GM21786 (cell line): ENCODE measurements at regions not wholly inside any gene's neighbourhood (a gene's known extent, or its start where the extent isn't known, plus 50 kb on each side); places are given as distances from the start of the nearest gene placed in this dataset.
"Not testable (repeated sequence)": the region's sequence is repeated elsewhere in the genome, so short reads cannot be mapped to it uniquely, and the experiment has no call there.

Source experiments
- ATAC-seq: cut with Tn5 transposase; IDR thresholded peaks from one replicate; pipeline ENCODE4 v1.9.1; 2021; ENCODE audit not compliant: unreplicated experiment

DNA sequence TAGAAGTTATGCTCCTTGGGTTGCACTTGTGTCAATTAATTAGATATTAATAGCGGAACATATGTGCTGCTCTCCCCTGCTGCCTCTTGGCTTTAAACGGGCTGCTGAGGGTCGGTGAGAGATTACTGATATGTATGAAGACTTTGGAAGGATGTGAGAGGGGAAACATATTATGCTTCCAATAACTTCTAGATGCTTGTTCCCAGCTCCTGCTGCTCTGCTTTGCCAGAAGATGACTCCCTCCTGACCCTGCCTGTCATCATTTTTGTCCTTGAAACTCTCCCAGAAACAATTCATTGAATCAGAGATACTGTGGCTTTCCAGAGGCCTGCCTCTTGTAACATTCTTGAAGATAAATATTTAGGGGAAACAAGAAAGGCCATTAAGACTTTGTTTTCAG, 300.1 kb upstream of the STXBP6 start:
- no peak for ATAC-seq

DNA sequence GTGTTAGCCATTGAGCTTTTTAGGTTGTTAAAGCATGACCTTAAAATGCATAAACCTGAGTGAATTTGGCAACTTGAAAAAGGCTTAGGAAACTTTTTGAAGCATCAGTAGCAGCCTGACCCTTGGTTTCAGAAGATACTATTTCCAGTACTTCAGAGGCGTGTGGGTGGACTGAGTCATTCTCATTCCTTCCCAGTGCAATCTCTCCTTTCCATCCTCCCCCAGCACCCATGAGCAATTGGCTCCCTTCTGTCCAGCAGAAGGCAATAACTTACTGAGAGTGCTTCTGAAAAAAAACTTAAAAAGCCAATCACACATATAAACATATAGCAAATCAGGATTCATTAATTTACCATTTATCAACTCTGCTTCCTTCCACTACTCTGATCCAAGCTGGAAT, 299.3 kb upstream of the STXBP6 start:
- no peak for ATAC-seq

DNA sequence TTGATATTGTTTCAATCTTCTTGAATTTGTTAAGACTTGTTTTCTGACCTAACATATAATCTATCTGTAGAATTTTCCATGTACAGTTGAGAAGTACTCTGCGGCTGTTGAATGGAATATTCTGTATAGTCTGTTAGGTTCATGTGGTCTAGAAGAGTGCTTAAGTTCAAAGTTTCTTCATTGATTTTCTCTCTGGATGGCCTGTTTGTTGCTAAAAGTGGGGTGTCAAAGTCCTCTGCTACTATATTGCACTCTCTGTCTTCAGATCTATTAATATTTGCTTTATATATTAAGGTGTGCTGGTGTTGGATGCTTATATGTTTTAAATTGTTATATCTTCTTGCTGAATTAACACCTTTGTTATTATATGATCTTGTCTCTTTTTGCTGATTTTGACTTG, 290.9 kb upstream of the STXBP6 start:
- no peak for ATAC-seq

DNA sequence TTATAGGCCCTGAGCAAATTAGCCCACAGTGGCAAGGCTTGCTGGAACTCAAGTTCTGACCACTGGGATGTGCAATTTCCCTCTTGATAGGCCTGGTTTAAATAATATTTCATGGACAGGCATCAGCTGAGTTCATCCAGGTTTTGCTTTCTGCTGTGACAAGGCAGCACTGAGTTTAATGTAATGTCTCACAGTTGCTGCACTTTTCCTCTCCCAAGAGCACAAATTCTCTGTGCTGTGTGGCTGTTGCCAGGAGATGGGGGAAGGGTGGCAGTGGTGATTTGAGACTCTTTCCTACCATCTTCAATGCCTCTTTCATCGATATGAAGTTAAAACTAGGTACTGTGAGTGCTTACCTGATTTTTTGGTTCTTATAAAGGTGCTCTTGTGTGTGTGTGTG, 272.8 kb upstream of the STXBP6 start:
- no peak for ATAC-seq

DNA sequence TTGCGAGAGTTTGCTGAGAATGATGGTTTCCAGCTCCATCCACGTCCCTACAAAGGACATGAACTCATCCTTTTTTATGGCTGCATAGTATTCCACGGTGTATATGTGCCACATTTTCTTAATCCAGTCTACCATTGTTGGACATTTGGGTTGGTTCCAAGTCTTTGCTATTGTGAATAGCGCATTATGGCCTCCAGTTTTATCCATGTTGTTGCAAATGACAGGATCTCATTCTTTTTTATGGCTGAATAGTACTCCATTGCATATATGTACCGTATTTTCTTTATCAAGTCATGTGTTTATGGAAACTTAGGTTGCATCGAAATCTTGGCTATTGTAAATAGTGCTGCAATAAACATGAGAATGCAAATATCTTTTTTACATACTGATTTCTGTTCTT, 266.1 kb upstream of the STXBP6 start:
- ATAC-seq, result not testable (repeated sequence)

DNA sequence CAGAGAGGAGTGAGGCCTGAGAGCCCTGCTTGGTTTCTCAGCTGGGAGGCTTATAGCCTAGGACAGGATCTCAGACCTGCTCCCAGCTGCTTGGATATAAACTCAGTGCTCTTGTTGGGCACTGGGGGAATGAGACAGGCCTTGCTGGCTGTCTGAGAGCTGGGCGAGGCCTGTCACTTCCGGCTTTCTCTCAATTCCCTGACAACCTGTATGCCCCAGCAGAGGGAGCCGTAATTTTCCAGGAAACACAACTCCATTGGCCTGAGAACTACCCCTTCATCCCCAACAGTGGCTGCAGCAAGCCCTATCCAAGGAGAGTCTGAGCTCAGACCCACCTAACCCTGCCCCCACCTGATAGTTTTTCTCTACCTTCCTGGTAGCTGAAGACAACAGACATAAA, 258.3 kb upstream of the STXBP6 start:
- no peak for ATAC-seq

DNA sequence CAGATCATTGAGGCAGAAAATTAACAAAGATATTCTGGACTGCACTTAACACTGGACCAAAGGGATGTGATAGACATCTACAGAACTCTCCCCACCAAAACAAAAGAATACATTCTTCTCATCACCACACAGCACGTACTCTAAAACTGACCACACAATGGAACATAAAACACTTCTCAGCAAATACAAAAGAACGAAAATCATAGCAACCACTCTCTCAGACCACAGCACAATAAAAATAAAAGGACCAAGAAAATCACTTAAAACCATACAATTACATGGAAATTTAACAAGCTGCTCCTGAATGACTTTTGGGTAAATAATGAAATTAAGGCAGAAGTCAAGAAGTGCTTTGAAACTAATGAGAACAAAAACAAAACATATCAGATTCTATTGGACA, 254.0 kb upstream of the STXBP6 start:
- no peak for ATAC-seq

DNA sequence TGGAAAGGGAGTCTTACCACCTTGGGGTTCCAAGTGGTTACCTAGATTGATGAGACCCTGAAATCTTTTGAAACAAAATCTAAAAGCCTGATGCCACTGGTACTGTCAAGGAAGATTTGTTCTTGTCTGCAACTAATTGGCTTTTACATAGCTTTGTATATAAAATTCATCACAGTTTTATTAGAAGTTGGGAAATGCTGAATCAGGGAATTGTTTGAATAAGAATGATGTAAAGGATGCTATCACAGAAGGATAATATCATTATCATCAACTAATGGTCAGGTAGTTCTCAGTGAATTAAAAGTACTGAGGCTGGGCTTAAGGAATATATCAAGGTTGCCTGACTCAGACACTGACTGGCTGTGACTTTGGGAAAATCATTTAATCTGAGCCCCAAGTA, 248.3 kb upstream of the STXBP6 start:
- ATAC-seq, result no peak

DNA sequence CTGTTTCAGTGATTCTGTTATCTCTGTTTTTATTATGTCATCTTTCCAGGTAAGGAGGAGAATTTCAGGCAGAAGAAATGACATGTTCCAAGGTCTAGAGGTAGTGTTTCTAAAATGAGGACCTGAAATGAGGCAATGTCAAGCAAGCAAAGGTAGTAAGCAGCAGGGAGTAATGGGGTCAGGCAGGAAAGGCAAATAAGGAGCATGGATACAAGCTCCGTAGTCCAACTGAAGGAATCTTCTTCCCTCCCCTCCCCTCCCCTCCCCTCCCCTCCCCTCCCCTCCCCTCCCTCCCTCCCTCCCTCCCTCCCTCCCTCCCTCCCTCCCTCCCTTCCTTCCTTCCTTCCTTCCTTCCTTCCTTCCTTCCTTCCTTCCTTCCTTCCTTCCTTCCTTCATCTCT, 240.2 kb upstream of the STXBP6 start:
- ATAC-seq, result not testable (repeated sequence)

DNA sequence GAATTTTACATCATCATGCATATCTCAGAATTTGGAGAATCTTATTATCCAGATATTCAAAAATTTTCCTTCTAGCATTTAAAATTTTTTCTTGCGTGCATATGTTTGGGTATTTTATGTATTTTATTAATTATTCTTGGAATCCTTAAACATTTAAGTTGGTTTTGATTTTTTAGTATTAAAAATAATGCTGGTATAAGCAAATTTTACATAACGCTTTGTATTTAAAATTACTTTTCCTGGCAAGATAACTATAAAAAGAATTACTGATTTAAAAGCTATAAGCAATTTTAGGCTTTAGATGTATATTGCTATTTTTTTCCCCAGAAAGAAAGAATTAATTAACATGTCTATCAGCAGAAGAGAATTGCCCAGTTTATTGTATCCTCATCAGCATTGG, 224.6 kb upstream of the STXBP6 start:
- no peak for ATAC-seq

DNA sequence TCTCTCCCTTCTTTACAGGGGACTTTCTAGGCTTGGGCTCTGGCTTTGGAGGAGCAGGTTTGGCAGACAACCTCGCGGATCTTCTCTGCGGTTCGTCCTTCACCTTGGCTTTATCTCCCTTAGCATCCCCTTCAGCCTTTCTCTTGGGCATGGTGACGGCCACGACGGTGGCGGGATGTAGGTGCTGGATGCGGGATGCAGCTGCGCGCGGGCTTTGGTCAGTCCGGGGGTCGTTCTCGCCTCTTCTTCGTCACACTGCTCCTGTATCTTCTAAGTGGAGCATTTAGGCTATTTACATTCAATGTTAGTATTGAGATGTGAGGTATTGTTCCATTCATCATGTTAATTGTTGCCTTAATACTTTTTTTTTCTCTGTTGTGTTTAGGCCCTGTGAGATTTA, 217.2 kb upstream of the STXBP6 start:
- no peak for ATAC-seq

DNA sequence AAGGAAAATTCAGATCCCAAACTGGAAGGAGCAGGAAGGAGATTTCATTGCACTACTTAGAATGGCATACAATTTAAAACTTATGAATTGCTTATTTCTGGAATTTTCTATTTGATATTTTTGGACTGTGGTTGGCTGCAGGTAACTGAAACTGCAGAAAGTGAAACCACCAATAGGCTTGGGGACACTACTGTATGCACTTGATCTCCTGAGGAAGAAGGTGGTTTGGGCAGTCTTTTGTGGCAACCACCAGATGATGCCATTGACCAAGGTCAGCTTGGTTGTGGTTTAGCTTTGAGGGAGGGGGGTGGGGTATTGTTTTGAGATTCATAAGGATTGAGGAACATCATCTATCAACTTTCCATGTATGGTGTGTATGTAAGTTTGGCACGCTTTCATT, 209.5 kb upstream of the STXBP6 start:
- ATAC-seq, result no peak

DNA sequence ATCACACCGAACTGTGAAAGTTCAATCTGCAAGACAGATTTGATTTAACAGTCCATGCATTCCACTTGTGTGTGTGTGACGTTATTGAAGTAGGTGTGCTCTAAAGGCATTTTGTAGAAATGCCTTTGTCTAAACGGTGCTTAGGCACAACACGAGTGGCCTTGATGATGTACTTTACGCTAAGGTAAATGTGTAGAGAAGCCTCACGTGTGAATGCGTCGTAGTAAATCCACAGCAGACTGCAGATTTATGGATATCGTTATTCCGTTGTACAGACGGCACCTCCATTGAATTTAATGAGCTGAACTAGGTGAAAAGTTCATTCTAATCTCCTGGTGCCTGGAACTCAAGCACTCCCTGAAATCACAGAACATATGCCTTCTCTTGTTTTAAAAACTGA, 202.8 kb upstream of the STXBP6 start:
- no peak for ATAC-seq

DNA sequence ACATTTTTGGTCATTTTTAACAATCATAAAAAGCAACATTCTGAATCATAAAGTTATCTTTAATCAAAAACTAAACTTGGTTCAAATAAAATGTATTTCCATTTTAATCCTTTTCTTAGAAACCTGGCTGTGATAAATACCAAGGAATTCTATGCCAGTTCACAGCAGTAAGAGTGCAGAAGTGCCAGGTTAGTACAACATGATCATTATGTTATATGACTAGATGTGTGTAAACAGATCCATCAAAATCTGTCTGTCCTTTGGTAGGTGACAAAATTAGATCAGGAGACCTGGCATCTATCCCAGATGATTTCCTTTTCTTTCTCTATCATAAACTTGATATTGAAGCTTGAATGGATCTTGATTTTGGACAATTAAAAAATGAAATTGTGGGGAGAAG, 200.6 kb upstream of the STXBP6 start:
- ATAC-seq, result no peak

DNA sequence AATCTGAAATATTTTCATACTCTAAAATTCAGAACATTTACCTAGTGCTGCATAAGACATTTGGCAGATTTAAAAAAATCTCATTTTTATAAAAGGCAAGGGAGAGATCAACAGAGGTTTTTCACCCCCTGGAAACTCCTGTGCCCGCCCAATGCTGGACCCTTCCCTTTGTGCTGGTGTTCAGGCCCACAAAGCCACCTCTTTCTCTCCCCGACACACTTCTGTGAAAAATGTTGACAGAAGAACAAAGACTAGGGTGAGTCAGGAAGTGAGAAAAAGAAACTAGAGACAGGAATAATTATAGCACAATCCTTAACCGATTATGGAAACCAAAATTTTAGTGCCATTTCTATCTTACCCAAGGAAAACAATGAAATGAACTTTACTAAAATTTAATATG, 197.7 kb upstream of the STXBP6 start:
- no peak for ATAC-seq

DNA sequence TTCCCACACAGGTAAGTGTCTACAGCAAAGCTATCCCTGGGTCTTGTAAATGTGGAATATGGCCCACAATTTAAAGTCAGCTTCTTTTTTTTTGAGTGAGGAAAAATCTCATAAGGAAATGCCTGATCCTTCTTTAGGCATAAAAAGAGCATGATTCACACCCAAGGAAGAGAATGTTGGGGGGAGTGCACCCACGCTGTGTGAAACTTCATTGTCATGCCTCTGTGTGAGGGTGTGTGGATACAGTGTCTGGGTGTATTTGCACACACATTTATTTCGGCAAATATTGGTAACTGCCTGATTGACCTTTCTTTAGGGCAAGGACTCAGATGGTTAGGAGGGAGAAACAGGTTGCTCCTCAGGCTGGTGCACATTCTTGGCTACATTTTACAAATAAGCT, 196.8 kb upstream of the STXBP6 start:
- ATAC-seq, result no peak

DNA sequence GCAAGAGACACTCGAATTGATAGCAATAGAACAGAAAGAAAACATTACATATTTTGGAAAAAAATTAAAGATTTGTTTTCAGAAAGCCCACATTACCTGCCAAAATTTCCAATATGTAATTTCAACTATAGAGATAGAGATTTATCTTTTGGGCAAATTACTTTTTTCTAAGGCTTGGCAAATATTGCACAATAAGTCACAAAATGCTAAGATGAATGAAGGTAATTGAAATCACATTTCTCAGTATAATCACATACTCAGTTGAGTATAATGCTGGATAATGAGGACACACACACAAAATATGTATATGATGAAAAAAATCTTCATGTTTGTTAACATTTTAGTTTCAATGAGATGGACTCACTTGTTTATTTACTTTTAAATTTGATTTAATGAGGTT, 189.2 kb upstream of the STXBP6 start:
- ATAC-seq, result no peak

DNA sequence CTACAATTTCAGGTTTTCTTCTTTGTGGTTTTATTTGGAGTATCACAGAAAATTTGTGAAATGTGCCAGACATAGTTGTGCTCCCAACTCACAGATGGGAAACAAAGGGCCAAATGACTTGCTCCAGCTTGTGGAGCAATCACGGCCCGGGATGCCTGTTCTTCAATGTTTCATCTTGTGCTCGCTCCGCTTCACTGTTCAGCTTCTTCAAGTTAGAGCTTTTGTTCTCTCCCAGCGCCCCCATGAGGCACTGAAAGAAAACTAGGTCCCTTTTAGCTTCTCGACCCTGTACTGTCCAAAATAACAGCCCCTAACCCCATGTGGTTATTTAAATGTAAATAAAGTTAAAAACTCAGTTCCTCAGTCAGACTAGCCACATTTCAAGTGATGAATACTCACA, 187.9 kb upstream of the STXBP6 start:
- no peak for ATAC-seq

DNA sequence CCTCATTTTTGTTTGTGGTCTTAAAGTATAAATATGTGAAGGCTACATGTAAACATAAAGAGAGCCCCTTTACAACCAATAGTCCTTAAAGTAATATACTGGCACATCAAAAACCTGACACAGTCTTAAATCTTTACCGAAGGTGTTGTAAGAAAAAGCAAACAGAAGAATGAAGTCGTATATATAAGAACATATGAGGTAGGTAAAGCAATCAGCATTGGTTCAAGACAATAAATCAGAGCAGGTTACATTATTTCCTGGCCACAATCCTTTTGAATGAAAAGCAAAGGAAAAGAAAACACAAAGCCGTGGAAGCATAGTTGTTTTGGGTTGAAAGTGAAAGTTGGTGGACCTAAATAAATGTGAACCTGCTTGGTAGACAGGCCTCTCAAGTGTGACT, 183.7 kb upstream of the STXBP6 start:
- ATAC-seq, result no peak

DNA sequence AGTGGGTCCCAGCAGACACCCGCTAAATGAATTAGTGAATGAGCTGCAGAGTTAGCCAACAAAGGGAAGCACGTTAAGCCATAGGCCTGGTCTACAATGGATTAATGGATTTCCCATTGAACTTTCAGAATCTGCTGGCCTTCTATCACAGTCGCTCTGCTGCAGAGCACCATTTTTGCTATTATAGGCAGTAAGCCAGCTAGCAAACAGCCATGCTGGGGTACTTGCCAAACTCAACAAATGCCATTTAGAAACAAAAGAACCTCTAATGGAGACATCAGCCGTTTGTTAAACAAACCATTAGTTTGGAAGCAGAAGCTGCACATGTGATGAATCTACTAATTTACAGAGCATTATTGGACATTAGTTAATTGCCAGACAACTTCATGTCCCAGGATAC, 181.1 kb upstream of the STXBP6 start:
- no peak for ATAC-seq

DNA sequence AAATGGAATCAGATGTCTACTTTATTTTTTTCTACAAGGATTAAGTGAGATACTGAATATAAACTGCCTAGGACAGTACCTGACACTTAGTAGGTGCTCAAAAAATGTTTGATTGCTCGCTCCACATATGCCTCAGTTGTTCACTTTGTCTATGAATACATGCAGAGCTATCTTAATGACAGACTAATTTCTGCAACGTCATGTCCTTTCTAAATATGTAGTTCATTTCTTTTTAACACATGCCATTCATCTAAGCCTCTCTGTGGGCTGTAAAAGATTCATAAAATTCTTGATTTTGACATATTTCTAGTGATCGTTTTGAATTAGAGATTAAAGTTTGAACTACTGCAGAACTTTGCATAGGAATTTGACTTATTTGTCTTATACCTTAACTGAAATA, 176.3 kb upstream of the STXBP6 start:
- ATAC-seq, result no peak

DNA sequence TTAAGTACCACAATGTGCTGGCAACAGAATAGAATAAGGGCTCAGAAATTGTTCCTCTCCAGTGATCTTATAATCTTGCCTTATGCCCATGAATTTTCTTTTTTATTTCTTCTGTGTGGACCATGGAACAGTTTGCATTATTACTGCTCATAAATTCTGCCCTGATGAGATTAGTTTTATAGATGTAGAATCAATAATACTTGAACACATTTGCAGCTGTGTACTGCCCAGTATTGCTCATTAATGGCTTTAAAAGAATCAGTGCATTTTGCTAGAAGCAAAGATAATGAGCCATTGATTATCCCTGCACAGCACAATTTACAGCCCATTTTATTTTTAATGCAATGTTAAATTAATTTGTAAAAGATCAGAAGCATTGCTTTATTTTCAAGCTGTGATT, 172.3 kb upstream of the STXBP6 start:
- ATAC-seq, result no peak

DNA sequence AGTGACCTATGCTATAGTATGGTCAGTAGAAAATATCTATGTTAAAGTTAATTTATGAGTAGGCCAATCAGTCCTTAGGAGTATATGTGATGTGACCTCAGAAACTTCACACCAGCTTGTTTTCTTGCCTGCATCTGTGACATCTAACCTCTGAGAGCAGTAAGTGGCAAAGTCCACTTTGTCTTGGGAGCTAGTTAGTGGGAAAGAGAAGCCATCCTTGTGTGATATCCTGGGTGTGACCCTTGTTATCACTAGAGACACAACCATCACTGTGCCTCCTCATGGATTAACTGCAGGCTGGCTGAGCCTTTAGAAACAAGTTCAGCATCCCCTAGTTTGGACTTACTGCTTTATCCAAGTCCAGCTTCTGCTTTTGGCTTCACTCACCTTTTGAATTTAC, 170.6 kb upstream of the STXBP6 start:
- ATAC-seq, result no peak

DNA sequence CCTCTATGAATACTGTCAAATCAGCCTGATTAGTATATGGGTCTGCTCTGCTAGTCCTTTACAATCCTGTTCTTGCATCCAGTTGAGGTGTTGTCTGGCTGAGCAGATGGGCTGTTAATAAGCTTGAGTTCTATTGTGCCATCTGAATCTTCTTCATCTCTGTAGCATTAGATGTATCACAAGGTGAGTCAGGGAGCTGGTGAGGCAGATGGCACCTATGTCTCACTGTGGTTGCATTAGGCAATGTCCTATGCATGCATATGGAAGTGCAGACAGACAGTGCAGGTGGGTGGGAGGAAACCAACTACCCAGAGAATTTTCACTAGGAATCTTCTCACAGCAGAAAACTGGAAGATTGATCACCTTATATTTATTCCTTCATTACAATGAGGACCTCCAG, 165.7 kb upstream of the STXBP6 start:
- no peak for ATAC-seq
